ENCODE measurements at regions not wholly inside any gene's neighbourhood (a gene's known extent, or its start where the extent isn't known, plus 50 kb on each side); places are given as distances from the start of the nearest gene placed in this dataset.

- TF ChIP-seq CTCF (IDR thresholded peaks at IDR 0.05; ENCODE audit: insufficient read depth, low read depth, low read length) (no peak), EZH2 (IDR thresholded peaks at IDR 0.05; ENCODE audit: insufficient read depth, low read length) (no peak)
Measured at GRCh38 chr2:30371028-30371689, 75.9 kb upstream of the LCLAT1 start.

Data from astrocyte (in vitro differentiated cells and primary cell).